Aorta (tissue), 5 donors: ENCODE measurements at regions not wholly inside any gene's neighbourhood (a gene's known extent, or its start where the extent isn't known, plus 50 kb on each side); places are given as distances from the start of the nearest gene placed in this dataset.

Experiments
- ATAC-seq: fragments of 200-7000 bp; cut with Tn5 transposase; one replicate; pipeline ENCODE4 v1.9.1; 2022; ENCODE audit warnings: moderate library complexity; ENCODE audit not compliant: low FRiP score
- DNase-seq, 2 donors: peaks; one replicate each; pipeline ENCODE4 v3.0.0-alpha.2; 2020
- H3K27ac ChIP-seq, 2 donors: one replicate each; pipeline ENCODE4 v1.5.1; 2013; ENCODE audit warnings: low read length in 2 of 2, mild to moderate bottlenecking in 2 of 2, moderate library complexity in 2 of 2, control low read depth in 1 of 2, inconsistent platforms in 1 of 2, low read depth in 1 of 2
- H3K27me3 ChIP-seq, 2 donors: one replicate each; pipeline ENCODE4 v1.6.1; 2013; ENCODE audit warnings: control low read depth in 1 of 2, low read length in 1 of 2, mild to moderate bottlenecking in 1 of 2, moderate library complexity in 1 of 2; ENCODE audit not compliant: insufficient read depth in 2 of 2, control insufficient read depth in 1 of 2
- H3K36me3 ChIP-seq, 2 donors: one replicate each; pipeline ENCODE4 v1.6.1; 2013; ENCODE audit warnings: control low read depth in 1 of 2, low read length in 1 of 2, mild to moderate bottlenecking in 1 of 2; ENCODE audit not compliant: insufficient read depth in 2 of 2, control insufficient read depth in 1 of 2
- H3K4me1 ChIP-seq, 2 donors: one replicate each; pipeline ENCODE4 v1.6.1; 2013; ENCODE audit warnings: low read length in 2 of 2, control low read depth in 1 of 2, mild to moderate bottlenecking in 1 of 2, moderate library complexity in 1 of 2; ENCODE audit not compliant: insufficient read depth in 2 of 2, control insufficient read depth in 1 of 2
- H3K4me3 ChIP-seq, 2 donors: one replicate each; pipeline ENCODE4 v1.5.1; 2013; ENCODE audit warnings: low read length in 2 of 2, control low read depth in 1 of 2, mild to moderate bottlenecking in 1 of 2
- H3K9me3 ChIP-seq: one replicate; pipeline ENCODE4 v1.6.1; 2013; ENCODE audit warnings: mild to moderate bottlenecking, low read length; ENCODE audit not compliant: control insufficient read depth
- WGBS, 2 donors: extraction: QIAGEN DNeasy Blood & Tissue Kit; methylation state at CpG; one replicate each; pipeline ENCODE4 v1.1.7; 2013; 5-methylcytosine and 5-hydroxymethylcytosine counted together
- intact Hi-C, 2 donors: fragments of 100-400 bp; cut with DNase I; formaldehyde crosslinking; loops; one replicate each; pipeline versions ENCODE4 v1.14.2 to v1.15.0; 2022
- donor health status: healthy with polysubstance abuse.
- donor health status: Bipolar disorder and iron deficiency.
- donor health status: DM: no; HTN: no; CAD: no.
- donor health status: DM: no; HTN: no; CAD: no.
- donor health status: DM: yes; HTN: yes; CAD: no.

DNA sequence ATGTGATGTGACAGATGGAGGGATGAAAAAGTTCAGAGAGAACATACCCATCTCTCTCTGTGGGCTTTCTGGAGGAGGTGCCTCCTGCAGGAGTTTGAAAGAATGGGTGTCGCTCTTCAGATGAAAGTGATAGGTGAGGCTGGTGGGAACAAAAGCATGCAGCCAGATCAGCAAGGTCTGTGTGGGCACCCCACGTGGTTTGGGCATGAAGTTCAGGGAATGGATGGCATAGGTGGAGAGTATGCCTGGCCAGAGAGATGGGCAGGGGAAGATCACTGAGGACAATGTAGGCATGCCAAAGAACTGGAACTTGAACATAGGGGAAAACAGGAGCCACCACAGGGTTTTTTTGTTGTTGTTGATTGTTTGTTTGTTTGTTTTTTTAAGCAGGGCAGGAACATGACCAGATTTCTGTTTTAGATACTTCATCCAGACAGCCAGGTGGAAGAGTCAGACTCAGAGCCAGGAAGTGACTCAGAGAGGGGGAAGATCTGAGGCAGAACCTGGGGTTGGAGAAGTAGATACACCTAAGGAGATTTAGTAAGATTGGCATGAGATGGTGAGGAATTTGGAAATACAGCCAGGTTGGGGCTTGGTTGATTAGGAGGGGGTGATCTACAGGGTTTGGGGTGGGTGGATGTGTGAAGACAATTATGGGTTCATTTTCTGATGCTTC, 64.8 kb upstream of the CLSTN2 start:
- 52 to 54% methylated on average over 2 of the region's 2 CpGs for WGBS, 2 donors
- H3K4me3 ChIP-seq, result no peak overlapping the region
- H3K27ac ChIP-seq, result no peak overlapping the region
- DNase-seq (no peak), ATAC-seq (no peak)
- intact Hi-C loops, result no loop called here
- no peaks in the 10 kb centered on the region for H3K4me1 ChIP-seq
- H3K9me3 ChIP-seq, result no peaks in the 10 kb centered on the region
- H3K27me3 ChIP-seq, result no peaks in the 10 kb centered on the region
- no peaks in the 10 kb centered on the region for H3K36me3 ChIP-seq

- no peaks in the 10 kb centered on the region for H3K36me3 ChIP-seq
- no peak overlapping the region for H3K4me3 ChIP-seq
- 92 to 94% methylated on average over 2 of the region's 2 CpGs for WGBS, 2 donors
- no peaks in the 10 kb centered on the region for H3K9me3 ChIP-seq
- no peaks in the 10 kb centered on the region for H3K4me1 ChIP-seq
- DNase-seq (no peak), ATAC-seq (no peak)
- no peaks in the 10 kb centered on the region for H3K27me3 ChIP-seq
- intact Hi-C loops, result no loop called here
- no peak overlapping the region for H3K27ac ChIP-seq
Measured at GRCh38 chr3:139868773-139869172, 66.2 kb upstream of the CLSTN2 start.

- no peak overlapping the region for H3K4me3 ChIP-seq
- H3K36me3 ChIP-seq, result no peaks in the 10 kb centered on the region
- WGBS, 2 donors, result 66 to 67% methylated on average over 3 of the region's 3 CpGs
- H3K27me3 ChIP-seq, result no peaks in the 10 kb centered on the region
- intact Hi-C loops, result no loop called here
- H3K9me3 ChIP-seq, result no peaks in the 10 kb centered on the region
- no peak overlapping the region for H3K27ac ChIP-seq
- DNase-seq (no peak), ATAC-seq (peak; percentile 15)
- H3K4me1 ChIP-seq, result no peaks in the 10 kb centered on the region
Measured at GRCh38 chr3:139848660-139849059, 86.3 kb upstream of the CLSTN2 start.

GRCh38 chr3:139846729-139847128, 88.3 kb upstream of the CLSTN2 start:
- WGBS, 2 donors, result 17 to 31% methylated on average over 1 of the region's 1 CpG

GRCh38 chr3:139839659-139840058, 95.3 kb upstream of the CLSTN2 start:
- ATAC-seq (no peak), DNase-seq (no peak)
- Histone ChIP-seq H3K27ac (no peak overlapping the region), H3K4me1 (no peaks in the 10 kb centered on the region), H3K4me3 (no peak overlapping the region), H3K27me3 (peaks cover 0 to 1% of the 10 kb centered on the region in 2 donors), H3K36me3 (no peaks in the 10 kb centered on the region), H3K9me3 (no peaks in the 10 kb centered on the region)
- intact Hi-C loops, result no loop called here
- 20 to 34% methylated on average over 3 of the region's 3 CpGs for WGBS, 2 donors

More at GRCh38 chr3:139846729-139847128, 88.3 kb upstream of the CLSTN2 start:
- H3K27me3 ChIP-seq, result no peaks in the 10 kb centered on the region
- no peak overlapping the region for H3K4me3 ChIP-seq
- ATAC-seq (no peak), DNase-seq (no peak)
- intact Hi-C loops, result no loop called here
- no peaks in the 10 kb centered on the region for H3K4me1 ChIP-seq
- H3K9me3 ChIP-seq, result no peaks in the 10 kb centered on the region
- no peak overlapping the region for H3K27ac ChIP-seq
- H3K36me3 ChIP-seq, result no peaks in the 10 kb centered on the region

- no peak for DNase-seq
- Histone ChIP-seq H3K4me1 (no peaks in the 10 kb centered on the region), H3K36me3 (no peaks in the 10 kb centered on the region), H3K27ac (no peak overlapping the region), H3K4me3 (no peak overlapping the region), H3K27me3 (peaks cover 0 to 1% of the 10 kb centered on the region in 2 donors), H3K9me3 (no peaks in the 10 kb centered on the region)
- no peak for ATAC-seq
- WGBS, 2 donors, result 37 to 44% methylated on average over 1 of the region's 1 CpG
- intact Hi-C loops, result no loop called here
Measured at GRCh38 chr3:139839014-139839413, 96.0 kb upstream of the CLSTN2 start.

DNA sequence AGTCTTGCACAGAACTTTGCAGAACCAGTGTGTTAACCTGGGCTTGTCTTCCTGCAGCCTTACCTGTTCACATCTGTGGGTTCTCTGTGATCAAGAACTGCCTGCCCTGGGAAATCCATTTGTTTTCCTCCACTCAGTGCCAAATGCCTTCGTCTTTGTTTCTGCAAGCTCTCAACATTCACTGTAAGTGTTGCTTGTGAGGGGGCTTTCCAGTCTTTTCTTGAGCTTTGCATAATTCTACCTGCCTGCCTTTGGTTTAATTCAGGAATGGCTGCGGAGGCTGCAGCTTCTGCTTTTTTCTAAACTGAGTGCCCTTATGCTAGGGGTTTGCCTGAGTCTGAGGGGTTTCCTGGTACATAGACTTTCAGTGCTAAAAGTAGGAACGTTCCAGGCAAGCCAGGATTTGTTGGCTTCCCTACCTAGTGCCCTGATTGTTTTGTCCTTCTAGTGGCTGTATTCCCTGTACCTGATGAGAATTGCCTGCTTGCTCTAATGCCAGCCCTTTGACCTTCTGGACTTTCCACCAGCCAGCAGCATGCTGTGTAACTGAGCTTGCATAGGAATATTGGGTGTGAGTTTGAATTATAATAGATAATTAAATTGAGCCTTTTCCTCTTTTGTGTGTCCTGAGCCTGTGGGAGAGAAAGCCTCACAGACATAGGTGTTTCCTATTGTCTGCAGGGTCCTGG, 96.6 kb upstream of the CLSTN2 start:
- intact Hi-C loops, result no loop called here
- H3K4me1 ChIP-seq, result no peaks in the 10 kb centered on the region
- no peak overlapping the region for H3K27ac ChIP-seq
- no peak for ATAC-seq
- 47 to 51% methylated on average over 3 of the region's 3 CpGs for WGBS, 2 donors
- H3K4me3 ChIP-seq, result no peak overlapping the region
- peaks cover 0 to 1% of the 10 kb centered on the region in 2 donors for H3K27me3 ChIP-seq
- no peaks in the 10 kb centered on the region for H3K9me3 ChIP-seq
- no peak for DNase-seq
- no peaks in the 10 kb centered on the region for H3K36me3 ChIP-seq

DNA sequence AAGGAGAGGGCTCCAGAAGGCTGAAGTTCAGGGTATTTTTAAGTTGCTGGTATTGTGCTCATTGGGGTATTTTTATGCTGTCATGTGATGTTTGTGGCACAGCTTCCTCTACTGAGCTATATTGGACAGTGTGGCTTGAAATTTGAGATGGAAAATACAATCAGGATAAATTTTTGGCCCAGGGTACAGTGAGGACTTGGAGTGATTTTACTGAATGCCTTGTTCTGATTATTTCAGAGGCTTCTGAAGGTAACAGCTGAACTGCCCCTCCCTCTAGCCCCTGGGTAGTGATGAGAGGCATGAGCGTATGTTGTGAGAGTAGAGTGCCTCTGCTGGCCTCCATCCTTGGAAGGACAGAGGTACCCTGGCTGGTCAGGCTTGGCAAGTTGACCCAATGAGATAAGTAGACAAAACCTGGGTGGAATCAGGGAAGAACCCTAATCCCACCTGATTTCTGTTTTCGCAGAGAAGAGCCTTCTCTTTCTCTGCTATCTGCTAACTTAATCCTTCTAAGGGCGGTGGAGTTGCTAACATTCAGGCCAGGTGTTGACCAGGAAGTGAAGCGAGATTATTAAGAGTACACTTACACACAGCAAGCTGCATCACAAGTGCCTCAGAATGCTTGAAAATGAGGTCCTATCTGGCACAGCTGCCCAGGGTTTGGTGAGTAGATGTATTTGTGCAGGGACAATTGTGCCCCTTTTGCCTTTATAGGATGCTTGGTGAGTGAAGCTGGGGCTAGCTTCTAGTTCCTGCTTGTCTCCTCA, 98.1 kb upstream of the CLSTN2 start:
- Histone ChIP-seq H3K4me1 (no peaks in the 10 kb centered on the region), H3K27ac (no peak overlapping the region), H3K36me3 (no peaks in the 10 kb centered on the region), H3K9me3 (peaks cover 1% of the 10 kb centered on the region), H3K27me3 (peaks cover 0 to 1% of the 10 kb centered on the region in 2 donors), H3K4me3 (no peak overlapping the region)
- peak; percentile 19 for ATAC-seq
- intact Hi-C loops, result no loop called here
- DNase-seq, result no peak
- WGBS, 2 donors, result 85 to 91% methylated on average over 4 of the region's 4 CpGs
